HFFc6 (cell line): ENCODE measurements at regions not wholly inside any gene's neighbourhood (a gene's known extent, or its start where the extent isn't known, plus 50 kb on each side); places are given as distances from the start of the nearest gene placed in this dataset.
A peak's percentile ranks its signal among the peaks of the same experiment; 100 is the strongest.

Source experiments
- DNase-seq: peaks from one replicate; pipeline ENCODE4 v3.0.0-alpha.2; 2018
- H3K27ac Mint-ChIP-seq: 2 replicates; pipeline ENCODE4 v1.8.0; 2020; ENCODE audit warnings: mild to moderate bottlenecking, mixed read lengths
- H3K27me3 Mint-ChIP-seq: 2 replicates; pipeline ENCODE4 v1.8.0; 2021; ENCODE audit warnings: mild to moderate bottlenecking, moderate library complexity, mixed read lengths; ENCODE audit not compliant: insufficient read depth
- H3K36me3 Mint-ChIP-seq: 2 replicates; pipeline ENCODE4 v1.8.0; 2021; ENCODE audit warnings: low read depth, mixed read lengths
- H3K4me1 Mint-ChIP-seq: 2 replicates; pipeline ENCODE4 v1.8.0; 2020; ENCODE audit warnings: low read depth, mixed read lengths
- H3K4me3 Mint-ChIP-seq: 2 replicates; pipeline ENCODE4 v1.8.0; 2020; ENCODE audit warnings: mild to moderate bottlenecking, moderate library complexity, mixed read lengths
- H3K9me3 Mint-ChIP-seq: 2 replicates; pipeline ENCODE4 v1.8.0; 2020; ENCODE audit warnings: mild to moderate bottlenecking, mixed read lengths
- TF ChIP-seq, protein P1 (sequence below): fragments of 200-600 bp; sonication (generic); IDR thresholded peaks from 2 replicates; pipeline ENCODE4 v1.5.0; 2021; ENCODE audit warnings: antibody characterized with exemption, mild to moderate bottlenecking

DNA sequence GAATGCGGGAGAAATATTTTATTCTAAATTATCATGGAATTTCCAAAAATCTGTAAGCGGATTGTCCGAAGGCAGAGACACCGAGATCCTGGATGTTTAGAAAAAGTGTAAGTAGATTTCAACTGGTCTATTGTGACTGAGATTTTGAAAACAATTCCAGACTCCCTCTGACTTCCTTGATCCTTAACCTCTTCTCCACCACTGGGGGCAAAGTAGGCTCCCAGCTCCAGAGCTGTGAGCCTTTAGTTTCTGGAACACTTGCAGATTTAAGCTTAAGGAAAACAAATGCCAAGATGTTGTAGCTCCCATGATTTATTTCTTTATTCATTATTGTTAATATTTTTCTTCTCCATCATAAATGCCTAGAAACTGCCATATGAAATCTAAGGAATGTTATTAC, 1320.5 kb upstream of the SEL1L start:
- H3K36me3 Mint-ChIP-seq: no peaks in the 10 kb centered on the region; the same call in 1 of the 2 replicates
- no peaks in the 10 kb centered on the region for H3K4me1 Mint-ChIP-seq
- TF ChIP-seq, protein P1, sequence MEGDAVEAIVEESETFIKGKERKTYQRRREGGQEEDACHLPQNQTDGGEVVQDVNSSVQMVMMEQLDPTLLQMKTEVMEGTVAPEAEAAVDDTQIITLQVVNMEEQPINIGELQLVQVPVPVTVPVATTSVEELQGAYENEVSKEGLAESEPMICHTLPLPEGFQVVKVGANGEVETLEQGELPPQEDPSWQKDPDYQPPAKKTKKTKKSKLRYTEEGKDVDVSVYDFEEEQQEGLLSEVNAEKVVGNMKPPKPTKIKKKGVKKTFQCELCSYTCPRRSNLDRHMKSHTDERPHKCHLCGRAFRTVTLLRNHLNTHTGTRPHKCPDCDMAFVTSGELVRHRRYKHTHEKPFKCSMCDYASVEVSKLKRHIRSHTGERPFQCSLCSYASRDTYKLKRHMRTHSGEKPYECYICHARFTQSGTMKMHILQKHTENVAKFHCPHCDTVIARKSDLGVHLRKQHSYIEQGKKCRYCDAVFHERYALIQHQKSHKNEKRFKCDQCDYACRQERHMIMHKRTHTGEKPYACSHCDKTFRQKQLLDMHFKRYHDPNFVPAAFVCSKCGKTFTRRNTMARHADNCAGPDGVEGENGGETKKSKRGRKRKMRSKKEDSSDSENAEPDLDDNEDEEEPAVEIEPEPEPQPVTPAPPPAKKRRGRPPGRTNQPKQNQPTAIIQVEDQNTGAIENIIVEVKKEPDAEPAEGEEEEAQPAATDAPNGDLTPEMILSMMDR: no peak
- no peak overlapping the region for H3K4me3 Mint-ChIP-seq
- H3K27me3 Mint-ChIP-seq: no peaks in the 10 kb centered on the region; the same call in 1 of the 2 replicates
- no peak overlapping the region for H3K27ac Mint-ChIP-seq
- peaks cover 46% of the 10 kb centered on the region for H3K9me3 Mint-ChIP-seq
- DNase-seq: no peak

DNA sequence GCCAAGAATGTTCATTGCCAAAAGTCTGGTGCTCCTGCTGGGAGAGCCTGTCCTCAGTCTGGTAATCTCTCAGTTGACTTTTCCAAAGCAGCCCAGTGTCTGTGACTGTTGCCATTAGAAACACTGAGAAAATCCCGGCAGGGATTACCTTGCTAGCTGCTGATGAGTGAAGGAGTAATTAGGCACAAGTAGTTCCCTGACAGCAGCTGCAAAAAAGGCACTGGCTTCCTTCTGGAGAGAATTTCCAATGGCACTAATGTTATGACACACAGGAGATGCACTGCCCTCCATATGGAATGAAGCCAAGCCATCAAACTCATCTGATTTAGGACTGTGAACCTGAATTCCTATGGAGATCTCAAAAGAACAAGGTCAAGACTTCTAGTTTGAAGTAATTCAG, 1321.2 kb upstream of the SEL1L start:
- H3K27me3 Mint-ChIP-seq: no peaks in the 10 kb centered on the region; the same call in 1 of the 2 replicates
- H3K4me3 Mint-ChIP-seq: no peak overlapping the region

DNA sequence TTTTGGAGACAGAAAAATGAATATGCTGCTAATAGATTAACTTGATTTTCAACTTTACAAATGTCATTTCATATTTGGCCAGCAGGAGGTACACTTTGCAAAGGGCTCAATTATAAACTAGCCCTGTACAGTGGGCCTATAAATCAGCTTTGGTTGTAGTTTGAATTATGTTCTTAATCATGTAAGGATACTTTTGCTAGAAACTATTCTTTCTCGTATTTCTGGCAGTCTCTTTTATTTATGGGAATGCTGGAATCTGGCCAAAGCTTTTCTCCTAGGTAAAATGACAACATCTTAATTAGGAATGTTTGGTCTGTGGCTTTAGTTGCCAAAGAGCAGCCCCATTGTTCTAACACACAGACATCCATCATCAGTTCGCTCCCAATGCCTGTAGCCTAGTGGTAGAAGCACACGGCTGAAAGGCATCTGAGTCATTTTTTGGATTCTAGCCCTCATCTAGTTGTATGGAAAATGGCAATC, 1322.3 kb upstream of the SEL1L start:
- TF ChIP-seq, protein P1: peak; percentile 52
- no peak overlapping the region for H3K27ac Mint-ChIP-seq
- no peak for DNase-seq
- peaks cover 42% of the 10 kb centered on the region for H3K9me3 Mint-ChIP-seq
- no peaks in the 10 kb centered on the region for H3K4me1 Mint-ChIP-seq
- no peaks in the 10 kb centered on the region; the same call in 1 of the 2 replicates for H3K27me3 Mint-ChIP-seq
- no peak overlapping the region for H3K4me3 Mint-ChIP-seq
- no peaks in the 10 kb centered on the region; the same call in 1 of the 2 replicates for H3K36me3 Mint-ChIP-seq

More for the DNA sequence above, 1321.2 kb upstream of the SEL1L start:
- H3K4me1 Mint-ChIP-seq: no peaks in the 10 kb centered on the region
- TF ChIP-seq, protein P1: no peak
- peaks cover 39% of the 10 kb centered on the region for H3K9me3 Mint-ChIP-seq
- H3K27ac Mint-ChIP-seq: no peak overlapping the region
- no peaks in the 10 kb centered on the region; the same call in 1 of the 2 replicates for H3K36me3 Mint-ChIP-seq
- DNase-seq: no peak

DNA sequence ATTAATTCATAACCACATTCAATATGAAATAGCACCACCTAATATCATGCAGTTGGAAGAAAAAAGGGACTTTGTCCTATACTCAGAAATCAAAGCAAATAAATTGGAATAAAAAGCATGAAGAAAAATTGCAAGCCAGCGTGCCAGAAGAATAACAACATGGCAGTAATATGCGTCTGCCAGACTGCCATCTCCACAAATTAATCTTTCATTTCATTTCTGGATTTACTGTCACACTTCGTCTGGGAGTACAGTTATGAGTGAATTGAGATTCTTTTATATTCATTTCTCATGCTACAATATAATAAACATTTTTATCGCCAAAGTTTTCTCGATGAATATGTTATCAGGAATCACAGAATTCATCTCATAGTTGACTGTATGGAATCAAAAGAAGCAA, 1327.7 kb upstream of the SEL1L start:
- Mint-ChIP-seq H3K36me3 (no peaks in the 10 kb centered on the region; the same call in 1 of the 2 replicates), H3K4me1 (no peaks in the 10 kb centered on the region), H3K4me3 (no peak overlapping the region), H3K27me3 (no peaks in the 10 kb centered on the region), H3K9me3 (peaks cover 55% of the 10 kb centered on the region), H3K27ac (no peak overlapping the region)
- TF ChIP-seq, protein P1: no peak
- no peak for DNase-seq

DNA sequence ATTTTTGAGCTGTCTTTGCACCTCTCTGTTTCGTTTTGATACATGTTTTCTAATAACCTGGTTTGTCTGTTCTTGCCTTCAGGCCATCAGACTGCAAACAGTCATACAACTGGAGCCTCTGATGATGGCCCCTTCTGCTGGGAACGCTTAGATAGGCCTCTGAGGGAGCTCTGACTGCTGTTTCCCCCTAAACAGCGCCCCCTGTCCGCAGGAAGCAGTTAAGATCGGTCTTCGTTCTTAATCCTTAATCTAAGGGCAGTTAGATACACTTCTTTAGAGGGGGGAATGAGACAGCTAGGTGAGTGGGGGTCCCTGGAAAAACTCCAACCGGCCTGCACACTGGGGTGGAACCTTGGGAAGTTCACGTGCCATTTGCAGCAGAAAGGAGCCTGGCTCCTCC, 1338.8 kb upstream of the SEL1L start:
- no peaks in the 10 kb centered on the region for H3K4me1 Mint-ChIP-seq
- no peaks in the 10 kb centered on the region for H3K36me3 Mint-ChIP-seq
- DNase-seq: no peak
- H3K4me3 Mint-ChIP-seq: no peak overlapping the region
- H3K27me3 Mint-ChIP-seq: peaks cover 2% of the 10 kb centered on the region; the same call in 1 of the 2 replicates
- H3K27ac Mint-ChIP-seq: no peak overlapping the region
- TF ChIP-seq, protein P1: no peak
- peaks cover 40% of the 10 kb centered on the region for H3K9me3 Mint-ChIP-seq

DNA sequence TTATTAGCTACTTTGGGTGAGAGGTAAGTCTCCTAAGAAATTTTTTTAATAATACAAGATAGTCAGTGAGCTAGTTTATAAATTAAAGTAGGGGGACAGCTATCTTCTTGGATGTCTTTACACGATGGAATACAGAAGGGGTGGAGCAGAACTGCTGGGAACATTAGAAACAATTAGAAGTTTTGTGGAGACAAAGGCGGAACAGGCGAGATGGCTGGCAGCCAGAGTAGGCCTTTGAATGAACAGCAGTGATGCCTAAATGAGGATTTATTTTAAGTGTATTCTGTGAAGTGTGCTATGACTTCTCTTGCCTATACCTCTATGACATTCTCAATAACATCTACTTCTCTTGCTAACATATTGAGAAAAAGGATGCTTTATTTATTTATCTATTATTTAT, 1345.3 kb upstream of the SEL1L start:
- H3K4me1 Mint-ChIP-seq: no peaks in the 10 kb centered on the region
- no peak overlapping the region for H3K27ac Mint-ChIP-seq
- H3K36me3 Mint-ChIP-seq: no peaks in the 10 kb centered on the region; the same call in 1 of the 2 replicates
- H3K27me3 Mint-ChIP-seq: peaks cover 2% of the 10 kb centered on the region; the same call in 1 of the 2 replicates
- H3K4me3 Mint-ChIP-seq: no peak overlapping the region
- DNase-seq: no peak
- TF ChIP-seq, protein P1: no peak
- H3K9me3 Mint-ChIP-seq: peaks cover 40% of the 10 kb centered on the region
